ENCODE measurements at regions not wholly inside any gene's neighbourhood (a gene's known extent, or its start where the extent isn't known, plus 50 kb on each side); places are given as distances from the start of the nearest gene placed in this dataset.

GRCh38 chr6:71394926-71395325, 106.3 kb downstream of the OGFRL1 start:
- no peak for DNase-seq

GRCh38 chr6:71395731-71396409, 107.3 kb downstream of the OGFRL1 start:
- TF ChIP-seq CTCF (IDR thresholded peaks at IDR 0.05) (no peak), POLR2A (IDR thresholded peaks at IDR 0.05) (no peak)
- no peak overlapping the region for H3K27ac ChIP-seq
- H3K4me1 ChIP-seq, result no peaks in the 10 kb centered on the region
- H3K36me3 ChIP-seq, result no peaks in the 10 kb centered on the region
- no peaks in the 10 kb centered on the region for H3K9me3 ChIP-seq
- intact Hi-C loops (cut with DNase I; ENCODE audit: low total_unique reads), result no loop called here
- DNase-seq, result no peak
- no peaks in the 10 kb centered on the region for H3K27me3 ChIP-seq
- H3K4me3 ChIP-seq, result no peak overlapping the region

More at GRCh38 chr6:71394926-71395325, 106.3 kb downstream of the OGFRL1 start:
- Histone ChIP-seq H3K4me3 (no peak overlapping the region), H3K27me3 (no peaks in the 10 kb centered on the region), H3K27ac (peak overlapping the region in 1 of 2 donors; percentile 65), H3K4me1 (no peaks in the 10 kb centered on the region), H3K9me3 (no peaks in the 10 kb centered on the region), H3K36me3 (no peaks in the 10 kb centered on the region)
- no peak for TF ChIP-seq POLR2A (IDR thresholded peaks at IDR 0.05)
- TF ChIP-seq CTCF (IDR thresholded peaks at IDR 0.05), result no peak
- intact Hi-C loops (cut with DNase I; ENCODE audit: low total_unique reads), result no loop called here

- DNase-seq, result no peak
- H3K4me1 ChIP-seq, result no peaks in the 10 kb centered on the region
- H3K36me3 ChIP-seq, result no peaks in the 10 kb centered on the region
- H3K27me3 ChIP-seq, result no peaks in the 10 kb centered on the region
- no peak overlapping the region for H3K27ac ChIP-seq
- TF ChIP-seq CTCF (IDR thresholded peaks at IDR 0.05), result no peak
- TF ChIP-seq POLR2A (IDR thresholded peaks at IDR 0.05), result no peak
- no peak overlapping the region for H3K4me3 ChIP-seq
- no peaks in the 10 kb centered on the region for H3K9me3 ChIP-seq
- intact Hi-C loops (cut with DNase I; ENCODE audit: low total_unique reads), result no loop called here
These were observed 107.8 kb downstream of the OGFRL1 start for GRCh38 chr6:71396410-71396801.

GRCh38 chr6:71399279-71399678, 110.7 kb downstream of the OGFRL1 start:
- intact Hi-C loops (cut with DNase I; ENCODE audit: low total_unique reads), result no loop called here
- Histone ChIP-seq H3K27ac (no peak overlapping the region), H3K4me1 (no peaks in the 10 kb centered on the region), H3K27me3 (no peaks in the 10 kb centered on the region), H3K9me3 (no peaks in the 10 kb centered on the region), H3K36me3 (no peaks in the 10 kb centered on the region), H3K4me3 (no peak overlapping the region)
- DNase-seq, result no peak
- TF ChIP-seq CTCF (IDR thresholded peaks at IDR 0.05) (no peak), POLR2A (IDR thresholded peaks at IDR 0.05) (no peak)

GRCh38 chr6:71400852-71401251, 112.2 kb downstream of the OGFRL1 start:
- H3K9me3 ChIP-seq, result no peaks in the 10 kb centered on the region
- no peak overlapping the region for H3K27ac ChIP-seq
- intact Hi-C loops (cut with DNase I; ENCODE audit: low total_unique reads), result no loop called here
- no peak overlapping the region for H3K4me3 ChIP-seq
- DNase-seq, result no peak
- H3K27me3 ChIP-seq, result no peaks in the 10 kb centered on the region
- H3K36me3 ChIP-seq, result no peaks in the 10 kb centered on the region
- H3K4me1 ChIP-seq, result no peaks in the 10 kb centered on the region
- no peak for TF ChIP-seq CTCF (IDR thresholded peaks at IDR 0.05)

All from uterus (tissue), 3 donors.